Activated CD4-positive, alpha-beta T cell treated with anti-CD3 and anti-CD28 coated beads for 36 hours (primary cell): ENCODE measurements at regions not wholly inside any gene's neighbourhood (a gene's known extent, or its start where the extent isn't known, plus 50 kb on each side); places are given as distances from the start of the nearest gene placed in this dataset.

ENCODE experiments used
- ATAC-seq: fragments of 200-7000 bp; cut with Tn5 transposase; one replicate; pipeline ENCODE4 v1.10.0; 2021; ENCODE audit warnings: mild to moderate bottlenecking, moderate library complexity
- CTCF ChIA-PET: fragments of 350-600 bp; sonication (Branson Sonifier 250); formaldehyde crosslinking; loops from one replicate; lab custom pipeline; 2021; ENCODE audit warnings: antibody characterized with exemption; lab: Charles Lee
- POLR2A ChIA-PET: fragments of 350-600 bp; sonication (Branson Sonifier 250); formaldehyde crosslinking; loops from one replicate; lab custom pipeline; 2021; ENCODE audit warnings: antibody characterized with exemption, inconsistent platforms; lab: Charles Lee
- DNase-seq: peaks from one replicate; pipeline ENCODE4 v3.0.0-alpha.2; 2020
- H3K27ac Mint-ChIP-seq: one replicate; pipeline ENCODE4 v1.8.0; 2021; ENCODE audit warnings: mixed read lengths
- H3K27me3 Mint-ChIP-seq: one replicate; pipeline ENCODE4 v1.8.0; 2021; ENCODE audit warnings: mixed read lengths
- H3K36me3 Mint-ChIP-seq: one replicate; pipeline ENCODE4 v1.8.0; 2021; ENCODE audit warnings: low read depth, mixed read lengths
- H3K4me1 Mint-ChIP-seq: one replicate; pipeline ENCODE4 v1.8.0; 2021; ENCODE audit warnings: mixed read lengths
- H3K4me3 Mint-ChIP-seq: one replicate; pipeline ENCODE4 v1.8.0; 2021; ENCODE audit warnings: mild to moderate bottlenecking, moderate library complexity, mixed read lengths
- H3K9me3 Mint-ChIP-seq: one replicate; pipeline ENCODE4 v1.8.0; 2021; ENCODE audit warnings: low read depth, mixed read lengths
- intact Hi-C, 2 experiments: fragments of 100-400 bp; cut with DNase I in 1 of 2; cut with micrococcal nuclease in 1 of 2; formaldehyde crosslinking; loops; one replicate each; pipeline versions ENCODE4 v1.14.2 to v1.15.1; 2022 to 2024; cut with DNase I, micrococcal nuclease

- ATAC-seq = no peak
- CTCF ChIA-PET = interaction anchor here (1.0 kb wide), 1 partner anchor 18 kb away, joined by 3 read pairs; no protein-coding TSS in a partner anchor
- POLR2A ChIA-PET = interaction anchor here (0.6 kb wide), 1 partner anchor 183 kb away, joined by 5 read pairs; the partner anchor contains the start of gene ANKRA2
- Mint-ChIP-seq H3K4me1 (peaks cover 18% of the 10 kb centered on the region), H3K36me3 (peaks cover 2% of the 10 kb centered on the region), H3K27me3 (peaks cover 61% of the 10 kb centered on the region), H3K4me3 (no peak overlapping the region), H3K9me3 (peaks cover 6% of the 10 kb centered on the region), H3K27ac (no peak overlapping the region)
- intact Hi-C loops = loop anchor here in 1 of 2 experiments (5.0 kb wide), 1 partner anchor 150 kb away; no protein-coding TSS in a partner anchor
- DNase-seq = no peak
Measured at GRCh38 chr5:73382401-73382740, 66.2 kb downstream of the FOXD1 start.

DNA sequence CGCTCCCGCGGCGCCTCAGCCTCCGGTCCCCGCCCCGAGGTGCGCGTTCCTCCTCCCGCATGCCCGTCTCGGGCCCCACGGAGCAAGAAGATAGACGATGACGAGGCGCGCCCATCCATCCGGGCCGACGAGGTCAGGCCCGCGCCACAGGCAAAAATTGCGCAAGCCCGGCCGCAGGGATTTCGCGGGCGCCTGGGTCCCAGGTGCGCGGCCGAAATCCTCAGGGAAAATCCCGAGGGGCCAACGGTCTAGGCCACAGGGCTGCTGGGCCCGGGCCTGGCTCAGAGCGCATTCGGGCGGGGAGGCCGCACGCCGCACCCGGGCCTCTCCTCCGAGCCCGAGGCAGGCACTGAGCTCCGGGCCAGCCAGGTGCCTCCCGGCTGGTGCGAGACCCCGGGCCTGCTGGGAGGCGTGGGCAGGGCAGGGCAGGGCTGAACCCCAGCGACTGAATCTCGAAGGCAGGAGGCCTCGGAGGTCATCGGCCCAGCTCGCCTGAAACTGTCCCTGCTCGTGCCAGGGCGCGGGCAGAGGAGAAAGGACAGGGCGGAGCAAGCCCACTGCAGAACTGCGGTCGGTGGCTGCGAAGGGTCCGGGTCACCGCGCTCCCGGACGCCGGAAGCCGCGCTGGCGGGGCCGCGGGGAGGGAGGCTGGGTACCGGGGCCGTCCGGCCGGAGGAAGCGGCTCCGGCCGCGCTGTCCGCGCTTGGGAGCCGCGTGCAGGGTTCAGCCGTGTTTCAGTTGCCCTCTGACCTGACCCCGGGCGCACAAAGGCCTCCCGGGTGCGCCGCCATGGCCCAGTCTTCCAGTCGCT, 66.8 kb downstream of the FOXD1 start:
- no peak overlapping the region for H3K27ac Mint-ChIP-seq
- H3K9me3 Mint-ChIP-seq = peaks cover 6% of the 10 kb centered on the region
- intact Hi-C loops = loop anchor here (2.0 to 5.0 kb wide), 6 partner anchors 37 to 149 kb away; no protein-coding TSS in a partner anchor
- ChIA-PET POLR2A (interaction anchor here (0.6 kb wide), 1 partner anchor 183 kb away, joined by 5 read pairs; the partner anchor contains the start of gene ANKRA2), CTCF (no interaction called here)
- no peak overlapping the region for H3K4me3 Mint-ChIP-seq
- peaks cover 66% of the 10 kb centered on the region for H3K27me3 Mint-ChIP-seq
- peak; percentile 28 for DNase-seq
- ATAC-seq = no peak
- H3K4me1 Mint-ChIP-seq = peaks cover 15% of the 10 kb centered on the region
- H3K36me3 Mint-ChIP-seq = peaks cover 2% of the 10 kb centered on the region

- H3K27ac Mint-ChIP-seq = no peak overlapping the region
- ATAC-seq = no peak
- intact Hi-C loops = loop anchor here (2.0 to 5.0 kb wide), 6 partner anchors 38 to 149 kb away; no protein-coding TSS in a partner anchor
- no peak overlapping the region for H3K4me3 Mint-ChIP-seq
- peaks cover 11% of the 10 kb centered on the region for H3K4me1 Mint-ChIP-seq
- H3K9me3 Mint-ChIP-seq = peaks cover 6% of the 10 kb centered on the region
- H3K27me3 Mint-ChIP-seq = peaks cover 72% of the 10 kb centered on the region
- peak; percentile 5 for DNase-seq
- CTCF ChIA-PET = no interaction called here
- H3K36me3 Mint-ChIP-seq = peaks cover 2% of the 10 kb centered on the region
- POLR2A ChIA-PET = no interaction called here
Measured at GRCh38 chr5:73380710-73381589, 67.6 kb downstream of the FOXD1 start.

GRCh38 chr5:73380041-73380440, 68.5 kb downstream of the FOXD1 start:
- DNase-seq (peak; percentile 6), ATAC-seq (no peak)
- POLR2A ChIA-PET = no interaction called here
- no peak overlapping the region for H3K4me3 Mint-ChIP-seq
- CTCF ChIA-PET = interaction anchor here (0.6 kb wide), 1 partner anchor 80 kb away, joined by 3 read pairs; no protein-coding TSS in a partner anchor
- intact Hi-C loops = loop anchor here (2.0 to 5.0 kb wide), 6 partner anchors 39 to 148 kb away; no protein-coding TSS in a partner anchor
- peaks cover 77% of the 10 kb centered on the region for H3K27me3 Mint-ChIP-seq
- peaks cover 11% of the 10 kb centered on the region for H3K4me1 Mint-ChIP-seq
- peaks cover 2% of the 10 kb centered on the region for H3K36me3 Mint-ChIP-seq
- H3K27ac Mint-ChIP-seq = no peak overlapping the region
- peaks cover 6% of the 10 kb centered on the region for H3K9me3 Mint-ChIP-seq

DNA sequence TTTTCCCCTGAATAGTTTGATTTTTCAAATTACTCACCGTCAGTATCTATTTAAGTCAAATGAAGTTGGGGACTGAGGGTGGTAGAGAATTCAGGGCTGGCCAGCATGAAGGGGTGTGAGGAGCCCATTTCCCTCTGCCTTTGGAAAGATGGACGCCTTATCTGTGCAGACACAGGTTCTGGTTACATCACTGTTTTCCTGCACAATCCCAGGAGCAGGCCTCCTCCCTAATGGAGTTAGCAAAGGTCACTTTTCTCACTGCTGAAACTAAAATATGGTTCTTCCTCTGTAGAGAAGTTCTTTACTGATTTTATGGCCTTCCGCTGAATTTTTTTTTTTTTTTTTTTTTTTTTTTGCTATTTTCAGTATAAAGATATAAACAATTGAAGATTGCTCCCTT, 69.1 kb downstream of the FOXD1 start:
- Mint-ChIP-seq H3K4me3 (no peak overlapping the region), H3K27ac (no peak overlapping the region), H3K9me3 (peaks cover 6% of the 10 kb centered on the region), H3K4me1 (peaks cover 11% of the 10 kb centered on the region), H3K36me3 (peaks cover under 1% of the 10 kb centered on the region), H3K27me3 (peaks cover 79% of the 10 kb centered on the region)
- CTCF ChIA-PET = no interaction called here
- ATAC-seq = no peak
- POLR2A ChIA-PET = no interaction called here
- intact Hi-C loops = no loop called here
- no peak for DNase-seq

DNA sequence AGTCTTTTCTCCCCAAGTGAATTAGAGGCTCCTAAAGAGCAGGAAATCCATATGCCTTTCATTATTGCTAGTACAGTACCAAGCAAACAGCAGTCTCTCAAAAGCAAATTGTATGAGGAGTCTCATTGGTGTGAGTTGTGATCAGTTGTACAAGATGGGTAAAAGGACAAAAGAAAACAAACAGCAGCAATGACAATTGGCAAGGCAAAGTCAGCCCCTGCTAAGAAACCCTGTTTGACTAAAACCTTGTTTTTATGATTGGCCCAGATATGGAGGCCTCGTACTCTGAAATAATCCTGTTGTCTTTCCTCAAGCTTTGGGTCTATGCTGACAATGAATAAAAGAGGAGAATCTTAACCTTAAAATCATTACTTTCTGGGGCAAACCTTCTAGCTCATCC, 69.8 kb downstream of the FOXD1 start:
- Mint-ChIP-seq H3K4me3 (no peak overlapping the region), H3K27me3 (peaks cover 79% of the 10 kb centered on the region), H3K27ac (no peak overlapping the region), H3K9me3 (peaks cover 2% of the 10 kb centered on the region), H3K36me3 (no peaks in the 10 kb centered on the region), H3K4me1 (peaks cover 11% of the 10 kb centered on the region)
- ChIA-PET POLR2A (no interaction called here), CTCF (no interaction called here)
- ATAC-seq (no peak), DNase-seq (no peak)
- intact Hi-C loops = no loop called here

DNA sequence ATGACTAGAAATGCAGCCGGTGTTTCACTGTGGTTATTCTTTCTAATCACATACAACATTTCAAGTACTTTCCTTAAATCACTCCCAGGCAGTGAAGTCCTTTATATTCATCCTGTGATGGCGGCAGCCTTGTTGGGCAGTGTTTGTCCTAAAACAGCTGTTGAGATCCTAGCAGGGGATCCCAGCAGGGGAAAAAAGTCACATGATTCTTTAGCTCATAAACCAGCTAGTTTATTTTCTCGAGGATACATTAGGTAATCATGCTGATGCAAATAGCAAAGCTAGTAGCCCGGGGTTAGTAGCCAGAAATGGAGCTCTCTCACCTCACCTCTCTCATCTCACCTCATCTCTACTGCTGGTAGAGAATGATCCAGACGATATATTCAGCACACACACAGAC, 70.5 kb downstream of the FOXD1 start:
- ChIA-PET POLR2A (no interaction called here), CTCF (no interaction called here)
- ATAC-seq = no peak
- intact Hi-C loops = no loop called here
- no peaks in the 10 kb centered on the region for H3K36me3 Mint-ChIP-seq
- H3K27ac Mint-ChIP-seq = no peak overlapping the region
- peaks cover 11% of the 10 kb centered on the region for H3K4me1 Mint-ChIP-seq
- DNase-seq = no peak
- H3K4me3 Mint-ChIP-seq = no peak overlapping the region
- no peaks in the 10 kb centered on the region for H3K9me3 Mint-ChIP-seq
- peaks cover 76% of the 10 kb centered on the region for H3K27me3 Mint-ChIP-seq

DNA sequence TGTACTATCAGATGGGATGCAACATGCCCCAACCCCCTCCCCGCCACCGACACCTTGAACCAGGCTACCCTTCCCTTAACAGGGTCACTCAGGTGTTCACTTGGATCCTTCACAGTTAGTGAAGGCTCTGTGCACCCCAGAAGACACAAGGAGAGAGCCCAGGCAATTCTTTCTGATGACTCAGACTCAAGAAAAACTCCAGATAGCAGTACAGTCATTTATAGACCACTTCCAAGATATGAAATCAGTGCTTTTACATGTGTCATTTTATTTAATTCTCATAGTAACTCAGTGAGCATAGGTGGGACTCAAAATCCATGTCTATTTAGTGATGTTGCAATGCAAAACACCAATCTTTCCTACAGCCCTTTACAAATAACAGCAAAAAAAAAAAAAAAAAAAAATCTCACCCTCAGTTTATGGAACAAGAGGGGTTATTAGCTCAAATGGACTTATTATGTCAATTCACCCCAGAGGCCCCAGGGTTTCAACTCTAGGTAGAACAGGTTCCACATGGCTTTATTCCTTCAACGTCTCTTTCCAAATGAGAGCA, 71.9 kb downstream of the FOXD1 start:
- POLR2A ChIA-PET = no interaction called here
- CTCF ChIA-PET = interaction anchor here (0.7 kb wide), 2 partner anchors 15 to 37 kb away, joined by 4 read pairs; no protein-coding TSS in a partner anchor
- no peak for DNase-seq
- H3K36me3 Mint-ChIP-seq = no peaks in the 10 kb centered on the region
- H3K4me1 Mint-ChIP-seq = peaks cover 11% of the 10 kb centered on the region
- no peak for ATAC-seq
- H3K27ac Mint-ChIP-seq = no peak overlapping the region
- intact Hi-C loops = no loop called here
- H3K27me3 Mint-ChIP-seq = peaks cover 75% of the 10 kb centered on the region
- H3K4me3 Mint-ChIP-seq = no peak overlapping the region
- no peaks in the 10 kb centered on the region for H3K9me3 Mint-ChIP-seq

GRCh38 chr5:73375949-73376348, 72.6 kb downstream of the FOXD1 start:
- ChIA-PET CTCF (interaction anchor here (0.6 kb wide), 1 partner anchor 26 kb away, joined by 3 read pairs; no protein-coding TSS in a partner anchor), POLR2A (no interaction called here)
- Mint-ChIP-seq H3K4me3 (no peak overlapping the region), H3K9me3 (no peaks in the 10 kb centered on the region), H3K4me1 (peaks cover 8% of the 10 kb centered on the region), H3K36me3 (no peaks in the 10 kb centered on the region), H3K27ac (no peak overlapping the region), H3K27me3 (peaks cover 78% of the 10 kb centered on the region)
- intact Hi-C loops = no loop called here
- ATAC-seq (no peak), DNase-seq (no peak)

GRCh38 chr5:73375191-73375545, 73.4 kb downstream of the FOXD1 start:
- POLR2A ChIA-PET = no interaction called here
- no peak overlapping the region for H3K4me3 Mint-ChIP-seq

GRCh38 chr5:73374520-73375190, 73.9 kb downstream of the FOXD1 start:
- Mint-ChIP-seq H3K4me3 (no peak overlapping the region), H3K4me1 (no peaks in the 10 kb centered on the region), H3K9me3 (no peaks in the 10 kb centered on the region), H3K27ac (no peak overlapping the region), H3K36me3 (no peaks in the 10 kb centered on the region), H3K27me3 (peaks cover 67% of the 10 kb centered on the region)
- ChIA-PET POLR2A (no interaction called here), CTCF (no interaction called here)
- intact Hi-C loops = no loop called here
- ATAC-seq (no peak), DNase-seq (no peak)

More at GRCh38 chr5:73375191-73375545, 73.4 kb downstream of the FOXD1 start:
- H3K9me3 Mint-ChIP-seq = no peaks in the 10 kb centered on the region
- no peak for ATAC-seq
- H3K27me3 Mint-ChIP-seq = peaks cover 70% of the 10 kb centered on the region
- no peak for DNase-seq
- no peaks in the 10 kb centered on the region for H3K36me3 Mint-ChIP-seq
- intact Hi-C loops = no loop called here
- CTCF ChIA-PET = no interaction called here
- no peaks in the 10 kb centered on the region for H3K4me1 Mint-ChIP-seq
- H3K27ac Mint-ChIP-seq = no peak overlapping the region
